H1 (cell line): ENCODE measurements at regions not wholly inside any gene's neighbourhood (a gene's known extent, or its start where the extent isn't known, plus 50 kb on each side); places are given as distances from the start of the nearest gene placed in this dataset.

ENCODE experiments used
- CTCF ChIA-PET: fragments of 300-600 bp; sonication (Branson Sonifier 250); formaldehyde crosslinking; loops from one replicate; lab custom pipeline; 2021; ENCODE audit not compliant: partially characterized antibody; lab: Charles Lee
- POLR2A ChIA-PET: fragments of 300-600 bp; sonication (Branson Sonifier 250); formaldehyde crosslinking; loops from one replicate; lab custom pipeline; 2021; ENCODE audit warnings: inconsistent platforms; ENCODE audit not compliant: partially characterized antibody; lab: Charles Lee
- DNase-seq, 2 experiments: peaks; one replicate each; pipeline versions ENCODE4 v3.0.0 to v3.0.0-alpha.2; 2010 to 2022; ENCODE audit warnings: low spot score in 2 of 2, low read depth in 1 of 2, mixed read lengths in 1 of 2
- FAIRE-seq: peaks from 2 replicates; lab custom pipeline; 2011; peaks lifted over from hg19 to GRCh38; lab: Jason Lieb, UNC
- H2AFZ ChIP-seq: 2 replicates; pipeline ENCODE4 v1.8.1; 2012; ENCODE audit warnings: low read length, inconsistent platforms
- H2AK5ac ChIP-seq: 2 replicates; pipeline ENCODE4 v1.6.1; 2013; ENCODE audit warnings: low read depth, low read length
- H2BK120ac ChIP-seq: replicated peaks from 2 replicates; pipeline ENCODE3; 2013; ENCODE audit warnings: low read depth, low read length, inconsistent platforms
- H2BK12ac ChIP-seq: 2 replicates; pipeline ENCODE4 v1.6.1; 2013; ENCODE audit warnings: low read depth, low read length
- H2BK15ac ChIP-seq: 2 replicates; pipeline ENCODE4 v1.6.1; 2013; ENCODE audit warnings: low read length
- H2BK20ac ChIP-seq: 2 replicates; pipeline ENCODE4 v1.6.1; 2013; ENCODE audit warnings: low read length
- H2BK5ac ChIP-seq: 2 replicates; pipeline ENCODE4 v1.6.1; 2013; ENCODE audit warnings: low read depth, low read length
- H3K14ac ChIP-seq: 2 replicates; pipeline ENCODE4 v1.6.1; 2013; ENCODE audit warnings: inconsistent platforms; ENCODE audit not compliant: insufficient read length
- H3K18ac ChIP-seq: 2 replicates; pipeline ENCODE4 v1.6.1; 2013; ENCODE audit warnings: low read length; ENCODE audit errors: extremely low read depth
- H3K23ac ChIP-seq: 2 replicates; pipeline ENCODE4 v1.6.1; 2013; ENCODE audit warnings: inconsistent platforms; ENCODE audit not compliant: insufficient read length
- H3K23me2 ChIP-seq: 2 replicates; pipeline ENCODE4 v1.6.1; 2013; ENCODE audit warnings: low read depth, low read length
- H3K27ac ChIP-seq: 2 replicates; pipeline ENCODE4 v1.6.1; 2011; ENCODE audit warnings: low read depth, low read length, inconsistent platforms
- H3K27me3 ChIP-seq, 4 experiments: replicated peaks in 1 of 4; 1 replicate in 1 of 4; 2 replicates in 3 of 4; pipeline versions ENCODE4 v1.6.1 to v1.8.1; 2011 to 2013; ENCODE audit warnings: low read length in 3 of 4, mild to moderate bottlenecking in 3 of 4, inconsistent platforms in 2 of 4, mixed read lengths in 2 of 4, moderate library complexity in 1 of 4; ENCODE audit not compliant: control insufficient read depth in 3 of 4, insufficient read depth in 3 of 4; ENCODE audit errors: extremely low read depth in 1 of 4
- H3K36me3 ChIP-seq, 4 experiments: 2 replicates each; pipeline versions ENCODE4 v1.6.1 to v1.8.1; 2011 to 2013; ENCODE audit warnings: mild to moderate bottlenecking in 4 of 4, low read length in 3 of 4, moderate library complexity in 2 of 4, control low read depth in 1 of 4, inconsistent platforms in 1 of 4; ENCODE audit not compliant: insufficient read depth in 4 of 4, control insufficient read depth in 2 of 4
- H3K4ac ChIP-seq: replicated peaks from 2 replicates; pipeline ENCODE3; 2013; ENCODE audit warnings: low read length, low read depth, mixed read lengths, inconsistent platforms; ENCODE audit not compliant: insufficient read length
- H3K4me1 ChIP-seq, 4 experiments: replicated peaks in 1 of 4; 1 replicate in 1 of 4; 2 replicates in 3 of 4; pipeline versions ENCODE4 v1.6.1 to v1.8.1; 2011 to 2013; ENCODE audit warnings: low read length in 3 of 4, inconsistent platforms in 2 of 4, mixed read lengths in 1 of 4; ENCODE audit not compliant: insufficient read depth in 4 of 4, control insufficient read depth in 3 of 4
- H3K4me2 ChIP-seq, 2 experiments: 2 replicates each; pipeline versions ENCODE4 v1.6.1 to v1.8.1; 2011 to 2013; ENCODE audit warnings: low read depth in 2 of 2, low read length in 2 of 2, control low read depth in 1 of 2, inconsistent platforms in 1 of 2, mild to moderate bottlenecking in 1 of 2; ENCODE audit not compliant: insufficient read depth in 1 of 2
- H3K4me3 ChIP-seq, 4 experiments: fragments of 200-600, 300-600 bp in 1 of 4; sonication (generic), shearing (Covaris generic), sonication (Bioruptor Twin) in 1 of 4; 2 replicates each; pipeline versions ENCODE4 v1.5.1 to v1.8.1; 2011 to 2016; ENCODE audit warnings: low read length in 4 of 4, low read depth in 3 of 4, control low read depth in 2 of 4, inconsistent platforms in 2 of 4, mild to moderate bottlenecking in 2 of 4, mixed read lengths in 1 of 4, moderate library complexity in 1 of 4; ENCODE audit not compliant: insufficient read depth in 2 of 4; ENCODE audit errors: extremely low read depth in 1 of 4
- H3K56ac ChIP-seq: replicated peaks from 2 replicates; pipeline ENCODE3; 2013; ENCODE audit warnings: low read depth, mild to moderate bottlenecking, mixed read lengths, low read length, inconsistent platforms; ENCODE audit not compliant: insufficient read length
- H3K79me1 ChIP-seq: 2 replicates; pipeline ENCODE4 v1.6.1; 2013; ENCODE audit warnings: low read depth, low read length, control low read depth
- H3K79me2 ChIP-seq, 2 experiments: 2 replicates each; pipeline versions ENCODE4 v1.6.1 to v1.8.1; 2012 to 2013; ENCODE audit warnings: low read length in 2 of 2, mild to moderate bottlenecking in 2 of 2, inconsistent platforms in 1 of 2; ENCODE audit not compliant: insufficient read depth in 2 of 2, control insufficient read depth in 1 of 2
- H3K9ac ChIP-seq, 4 experiments: replicated peaks in 1 of 4; 1 replicate in 1 of 4; 2 replicates in 3 of 4; pipeline versions ENCODE4 v1.6.1 to v1.8.1; 2011 to 2013; ENCODE audit warnings: low read depth in 3 of 4, low read length in 3 of 4, control low read depth in 2 of 4, mild to moderate bottlenecking in 2 of 4, moderate library complexity in 2 of 4, inconsistent platforms in 1 of 4; ENCODE audit errors: extremely low read depth in 1 of 4
- H3K9me3 ChIP-seq, 2 experiments: 2 replicates each; pipeline versions ENCODE4 v1.6.1 to v1.8.1; 2012 to 2013; ENCODE audit warnings: mild to moderate bottlenecking in 2 of 2, moderate library complexity in 2 of 2, control low read depth in 1 of 2, inconsistent platforms in 1 of 2, low read depth in 1 of 2, low read length in 1 of 2, mixed read lengths in 1 of 2; ENCODE audit not compliant: insufficient read depth in 2 of 2
- H4K20me1 ChIP-seq, 2 experiments: replicated peaks in 1 of 2; 2 replicates each; pipeline versions ENCODE3 to v1.8.1; 2011 to 2013; ENCODE audit warnings: inconsistent platforms in 2 of 2, low read length in 2 of 2, mild to moderate bottlenecking in 1 of 2; ENCODE audit not compliant: insufficient read depth in 2 of 2, control insufficient read depth in 1 of 2
- H4K5ac ChIP-seq: 2 replicates; pipeline ENCODE4 v1.6.1; 2013; ENCODE audit warnings: low read length, low read depth, mixed read lengths, inconsistent platforms; ENCODE audit not compliant: insufficient read length
- H4K8ac ChIP-seq: 2 replicates; pipeline ENCODE4 v1.8.0; 2013; ENCODE audit warnings: mild to moderate bottlenecking, moderate library complexity, low read length, inconsistent platforms; ENCODE audit not compliant: insufficient read depth; ENCODE audit errors: extremely low read depth
- H4K91ac ChIP-seq: replicated peaks from 2 replicates; pipeline ENCODE3; 2013; ENCODE audit warnings: low read length, mixed read lengths, inconsistent platforms; ENCODE audit not compliant: insufficient read length
- RAD21 ChIP-seq, 2 experiments: IDR thresholded peaks in 1 of 2; conservative IDR thresholded peaks in 1 of 2; 2 replicates each; pipeline ENCODE4 v1.6.1; 2011; ENCODE audit warnings: low read depth in 2 of 2, low read length in 2 of 2, improper control_type of control experiment in 1 of 2, inconsistent platforms in 1 of 2, mild to moderate bottlenecking in 1 of 2, moderate library complexity in 1 of 2
- SIRT6 ChIP-seq: IDR thresholded peaks from one replicate; pipeline ENCODE4 v1.7.1; 2012; ENCODE audit warnings: low read length, inconsistent platforms
- WGBS, 2 experiments: shearing (Covaris generic) in 1 of 2; methylation state at CpG; one replicate each; pipeline versions ENCODE4 v1.1.6 to v1.1.7; 2013 to 2015; ENCODE audit warnings: low lambda C conversion rate in 2 of 2, mixed read lengths in 2 of 2, inconsistent platforms in 1 of 2, low coverage in 1 of 2, missing lambda C conversion rate in 1 of 2; ENCODE audit not compliant: insufficient replicate concordance in 2 of 2, insufficient coverage in 1 of 2, insufficient read length in 1 of 2; ENCODE audit errors: extremely low coverage in 1 of 2, missing lambda C conversion rate in 1 of 2; 5-methylcytosine and 5-hydroxymethylcytosine counted together
- TF ChIP-seq, protein P1 (sequence below), 3 experiments: IDR thresholded peaks; 1 replicate in 2 of 3; 2 replicates in 1 of 3; pipeline versions ENCODE4 v1.5.1 to v1.6.1; 2011; ENCODE audit warnings: low read length in 3 of 3, mild to moderate bottlenecking in 3 of 3, inconsistent platforms in 2 of 3, low read depth in 1 of 3, moderate library complexity in 1 of 3; ENCODE audit not compliant: insufficient read depth in 1 of 3; ENCODE audit errors: control extremely low read depth in 1 of 3

DNA sequence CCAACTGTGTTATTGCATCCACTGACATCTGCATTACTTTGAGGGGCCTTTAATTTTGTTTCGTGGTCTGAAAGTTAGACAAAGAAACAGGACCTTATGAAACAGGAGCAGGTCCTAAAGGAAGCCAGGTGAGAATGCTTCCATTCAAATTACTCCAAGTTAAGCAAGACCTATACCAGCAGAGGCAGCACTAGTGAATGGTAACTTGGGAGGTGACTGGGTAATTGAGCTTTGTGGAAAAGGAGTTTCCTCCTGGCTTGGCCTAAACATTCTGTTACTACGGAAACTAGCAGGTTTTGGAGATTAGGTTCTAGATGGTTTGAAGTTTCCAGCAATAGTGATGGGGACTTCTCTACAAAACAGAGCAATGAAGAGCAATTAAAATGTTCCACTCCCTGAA lies 173.5 kb downstream of the NKX6-1 start:
- H3K23ac ChIP-seq: no peak overlapping the region
- no peak overlapping the region for H3K56ac ChIP-seq
- no peaks in the 10 kb centered on the region for H3K79me1 ChIP-seq
- H2AK5ac ChIP-seq: no peak overlapping the region
- FAIRE-seq (peak; percentile 88), DNase-seq (no peak)
- CTCF ChIA-PET: interaction anchor here (0.6 to 2.4 kb wide), 5 partner anchors 9 to 322 kb away, joined by 3 to 5 read pairs (median 3); no protein-coding TSS in a partner anchor
- H3K36me3 ChIP-seq: no peaks in the 10 kb centered on the region
- WGBS, 2 experiments: 61% methylated on average over 2 of the region's 2 CpGs; no CpG with 5 or more reads in 1 of the 2 experiments
- no peak overlapping the region for H4K91ac ChIP-seq
- H3K27me3 ChIP-seq: no peaks in the 10 kb centered on the region
- no peak overlapping the region for H2BK5ac ChIP-seq
- H2BK20ac ChIP-seq: no peak overlapping the region
- H4K20me1 ChIP-seq: no peaks in the 10 kb centered on the region
- TF ChIP-seq RAD21 (IDR thresholded peaks at IDR 0.05 in 1 of 2, conservative IDR thresholded peaks at IDR 0.05 in 1 of 2; ENCODE audit: low read depth in 2 of 2, low read length in 2 of 2): peak in 1 of 2 experiments; percentile 27; a peak in 1 of 4 replicates
- TF ChIP-seq, protein P1, sequence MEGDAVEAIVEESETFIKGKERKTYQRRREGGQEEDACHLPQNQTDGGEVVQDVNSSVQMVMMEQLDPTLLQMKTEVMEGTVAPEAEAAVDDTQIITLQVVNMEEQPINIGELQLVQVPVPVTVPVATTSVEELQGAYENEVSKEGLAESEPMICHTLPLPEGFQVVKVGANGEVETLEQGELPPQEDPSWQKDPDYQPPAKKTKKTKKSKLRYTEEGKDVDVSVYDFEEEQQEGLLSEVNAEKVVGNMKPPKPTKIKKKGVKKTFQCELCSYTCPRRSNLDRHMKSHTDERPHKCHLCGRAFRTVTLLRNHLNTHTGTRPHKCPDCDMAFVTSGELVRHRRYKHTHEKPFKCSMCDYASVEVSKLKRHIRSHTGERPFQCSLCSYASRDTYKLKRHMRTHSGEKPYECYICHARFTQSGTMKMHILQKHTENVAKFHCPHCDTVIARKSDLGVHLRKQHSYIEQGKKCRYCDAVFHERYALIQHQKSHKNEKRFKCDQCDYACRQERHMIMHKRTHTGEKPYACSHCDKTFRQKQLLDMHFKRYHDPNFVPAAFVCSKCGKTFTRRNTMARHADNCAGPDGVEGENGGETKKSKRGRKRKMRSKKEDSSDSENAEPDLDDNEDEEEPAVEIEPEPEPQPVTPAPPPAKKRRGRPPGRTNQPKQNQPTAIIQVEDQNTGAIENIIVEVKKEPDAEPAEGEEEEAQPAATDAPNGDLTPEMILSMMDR (IDR thresholded peaks at IDR 0.05; ENCODE audit: control extremely low read depth in 1 of 3, insufficient read depth in 1 of 3, low read depth in 1 of 3, low read length in 3 of 3): peak in 1 of 3 experiments; percentile 16; a peak in 1 of 4 replicates
- no peak for TF ChIP-seq SIRT6
- peaks cover 1 to 12% (median 11%) of the 10 kb centered on the region in 4 experiments; a peak in 5 of 7 replicates for H3K4me1 ChIP-seq
- H2AFZ ChIP-seq: no peak overlapping the region
- H4K8ac ChIP-seq: no peak overlapping the region
- POLR2A ChIA-PET: no interaction called here
- no peak overlapping the region for H3K4ac ChIP-seq
- H4K5ac ChIP-seq: no peak overlapping the region
- no peak overlapping the region for H3K9ac ChIP-seq
- peak overlapping the region in 1 of 2 experiments; percentile 21; a peak in 1 of 4 replicates for H3K4me2 ChIP-seq
- H3K18ac ChIP-seq: no peak overlapping the region
- H3K14ac ChIP-seq: no peak overlapping the region
- H2BK120ac ChIP-seq: no peak overlapping the region
- no peak overlapping the region for H3K27ac ChIP-seq
- H3K9me3 ChIP-seq: no peaks in the 10 kb centered on the region
- H2BK12ac ChIP-seq: no peak overlapping the region
- H2BK15ac ChIP-seq: no peak overlapping the region
- no peaks in the 10 kb centered on the region for H3K23me2 ChIP-seq
- no peak overlapping the region for H3K4me3 ChIP-seq
- no peaks in the 10 kb centered on the region for H3K79me2 ChIP-seq
